T-helper 2 cell (primary cell): ENCODE measurements at regions not wholly inside any gene's neighbourhood (a gene's known extent, or its start where the extent isn't known, plus 50 kb on each side); places are given as distances from the start of the nearest gene placed in this dataset.
"Not testable (repeated sequence)": the region's sequence is repeated elsewhere in the genome, so short reads cannot be mapped to it uniquely, and the experiment has no call there.

Experiments used
- DNase-seq, 5 experiments: peaks; one replicate each; pipeline versions ENCODE4 v3.0.0 to v3.0.0-alpha.2; 2012 to 2022

- no peak for DNase-seq
Measured at GRCh38 chr1:219717536-219717935, 104.6 kb upstream of the ZC3H11B start.

GRCh38 chr1:219716611-219717114 lies 103.8 kb upstream of the ZC3H11B start:
- DNase-seq: no peak

- DNase-seq: no peak
Measured at GRCh38 chr1:219713981-219714381, 101.1 kb upstream of the ZC3H11B start.

GRCh38 chr1:219712506-219712905 lies 99.6 kb upstream of the ZC3H11B start:
- no peak for DNase-seq

GRCh38 chr1:219710529-219711194 lies 97.8 kb upstream of the ZC3H11B start:
- peak in 1 of 5 experiments; percentile 74 for DNase-seq

- no peak for DNase-seq
Measured at GRCh38 chr1:219708919-219709543, 96.1 kb upstream of the ZC3H11B start.

- DNase-seq: not testable (repeated sequence)
Measured at GRCh38 chr1:219707885-219708284, 95.0 kb upstream of the ZC3H11B start.

- not testable (repeated sequence) for DNase-seq
Measured at GRCh38 chr1:219704331-219704730, 91.4 kb upstream of the ZC3H11B start.

GRCh38 chr1:219703368-219703639 lies 90.4 kb upstream of the ZC3H11B start:
- DNase-seq: no peak

GRCh38 chr1:219701476-219701875 lies 88.6 kb upstream of the ZC3H11B start:
- no peak for DNase-seq

GRCh38 chr1:219699870-219700269 lies 87.0 kb upstream of the ZC3H11B start:
- no peak for DNase-seq

- DNase-seq: no peak
Measured at GRCh38 chr1:219697682-219698081, 84.8 kb upstream of the ZC3H11B start.

- no peak for DNase-seq
Measured at GRCh38 chr1:219692981-219693380, 80.1 kb upstream of the ZC3H11B start.

GRCh38 chr1:219689774-219690173 lies 76.9 kb upstream of the ZC3H11B start:
- DNase-seq: no peak

- no peak for DNase-seq
Measured at GRCh38 chr1:219687779-219688178, 74.9 kb upstream of the ZC3H11B start.

GRCh38 chr1:219686171-219686570 lies 73.3 kb upstream of the ZC3H11B start:
- no peak for DNase-seq

- DNase-seq: no peak
Measured at GRCh38 chr1:219682788-219683187, 69.9 kb upstream of the ZC3H11B start.

- DNase-seq: no peak
Measured at GRCh38 chr1:219681876-219682275, 69.0 kb upstream of the ZC3H11B start.

GRCh38 chr1:219676012-219676765 lies 63.3 kb upstream of the ZC3H11B start:
- DNase-seq: no peak

- DNase-seq: no peak
Measured at GRCh38 chr1:219670426-219671149, 57.7 kb upstream of the ZC3H11B start.

GRCh38 chr1:219669556-219669955 lies 56.7 kb upstream of the ZC3H11B start:
- DNase-seq: no peak

GRCh38 chr1:219669042-219669441 lies 56.1 kb upstream of the ZC3H11B start:
- no peak for DNase-seq

GRCh38 chr1:219668446-219668845 lies 55.5 kb upstream of the ZC3H11B start:
- no peak for DNase-seq
